Spleen (tissue), 11 donors: ENCODE measurements at regions not wholly inside any gene's neighbourhood (a gene's known extent, or its start where the extent isn't known, plus 50 kb on each side); places are given as distances from the start of the nearest gene placed in this dataset.

Experiments
- DNase-seq: peaks from one replicate; pipeline ENCODE4 v3.0.0-alpha.2; 2020
- H3K27ac ChIP-seq, 8 donors: fragments of 200-600 bp; sonication (generic) in 7 of 8; 1 replicate in 4 of 8; 2 replicates in 4 of 8; pipeline versions ENCODE4 v1.5.0 to v1.8.0; 2016 to 2021; ENCODE audit warnings: inconsistent platforms in 4 of 8, mild to moderate bottlenecking in 4 of 8, moderate library complexity in 1 of 8
- H3K27me3 ChIP-seq, 7 donors: fragments of 200-600 bp; sonication (generic) in 6 of 7; replicated peaks in 1 of 7; 1 replicate in 4 of 7; 2 replicates in 3 of 7; pipeline versions ENCODE4 v1.5.0 to v1.8.0; 2016 to 2021; ENCODE audit warnings: inconsistent platforms in 3 of 7, mild to moderate bottlenecking in 1 of 7
- H3K36me3 ChIP-seq, 6 donors: fragments of 200-600 bp; sonication (generic) in 5 of 6; 1 replicate in 4 of 6; 2 replicates in 2 of 6; pipeline versions ENCODE4 v1.5.0 to v1.8.0; 2016 to 2021; ENCODE audit warnings: inconsistent platforms in 2 of 6
- H3K4me1 ChIP-seq, 6 donors: fragments of 200-600 bp; sonication (generic) in 5 of 6; 1 replicate in 3 of 6; 2 replicates in 3 of 6; pipeline versions ENCODE4 v1.5.0 to v1.8.0; 2016 to 2021; ENCODE audit warnings: inconsistent platforms in 3 of 6
- H3K4me3 ChIP-seq, 8 donors: fragments of 200-600 bp; sonication (generic) in 7 of 8; 1 replicate in 4 of 8; 2 replicates in 4 of 8; pipeline versions ENCODE4 v1.5.0 to v1.8.0; 2016 to 2021; ENCODE audit warnings: inconsistent platforms in 4 of 8, mild to moderate bottlenecking in 4 of 8, moderate library complexity in 2 of 8
- H3K9me3 ChIP-seq, 8 donors: fragments of 200-600 bp; sonication (generic) in 7 of 8; 1 replicate in 4 of 8; 2 replicates in 4 of 8; pipeline versions ENCODE4 v1.5.0 to v1.8.0; 2016 to 2021; ENCODE audit warnings: inconsistent platforms in 4 of 8
- POLR2A ChIP-seq, 3 donors: fragments of 450-650 bp; IDR thresholded peaks; one replicate each; pipeline ENCODE4 v1.5.1; 2017; ENCODE audit warnings: antibody characterized with exemption in 3 of 3, mild to moderate bottlenecking in 1 of 3
- POLR2AphosphoS5 ChIP-seq, 3 donors: sonication (generic); formaldehyde crosslinking; IDR thresholded peaks; one replicate each; pipeline ENCODE4 v1.5.1; 2017; ENCODE audit warnings: antibody characterized with exemption in 3 of 3
- WGBS, 5 donors: extraction: QIAGEN DNeasy Blood & Tissue Kit in 3 of 5; methylation state at CpG; one replicate each; pipeline versions ENCODE4 v1.1.5 to v1.1.7; 2013 to 2018; 5-methylcytosine and 5-hydroxymethylcytosine counted together
- intact Hi-C: fragments of 100-400 bp; cut with DNase I; formaldehyde crosslinking; loops from one replicate; pipeline ENCODE4 v1.15.0; 2023; ENCODE audit warnings: low total_unique reads
- TF ChIP-seq, protein P1 (sequence below), 11 experiments: fragments of 200-600 bp in 7 of 11; fragments of 450-650 bp in 4 of 11; sonication (generic) in 4 of 11; IDR thresholded peaks in 8 of 11; conservative IDR thresholded peaks in 3 of 11; 1 replicate in 7 of 11; 2 replicates in 4 of 11; pipeline versions ENCODE4 v1.4.0 to v1.8.0; 2016 to 2021; ENCODE audit warnings: antibody characterized with exemption in 11 of 11, inconsistent platforms in 4 of 11, mild to moderate bottlenecking in 1 of 11
- donor health status: healthy with polysubstance abuse.
- donor health status: DM: no; HTN: no; CAD: no; lungs with moderate emphysema.
- donor health status: DM: no; HTN: no; CAD: no.
- donor health status: Bipolar disorder and iron deficiency.
- donor health status: healthy.
- donor health status: DM: no; HTN: no; CAD: no.
- donor health status: DM: yes; HTN: yes; CAD: no.

DNA sequence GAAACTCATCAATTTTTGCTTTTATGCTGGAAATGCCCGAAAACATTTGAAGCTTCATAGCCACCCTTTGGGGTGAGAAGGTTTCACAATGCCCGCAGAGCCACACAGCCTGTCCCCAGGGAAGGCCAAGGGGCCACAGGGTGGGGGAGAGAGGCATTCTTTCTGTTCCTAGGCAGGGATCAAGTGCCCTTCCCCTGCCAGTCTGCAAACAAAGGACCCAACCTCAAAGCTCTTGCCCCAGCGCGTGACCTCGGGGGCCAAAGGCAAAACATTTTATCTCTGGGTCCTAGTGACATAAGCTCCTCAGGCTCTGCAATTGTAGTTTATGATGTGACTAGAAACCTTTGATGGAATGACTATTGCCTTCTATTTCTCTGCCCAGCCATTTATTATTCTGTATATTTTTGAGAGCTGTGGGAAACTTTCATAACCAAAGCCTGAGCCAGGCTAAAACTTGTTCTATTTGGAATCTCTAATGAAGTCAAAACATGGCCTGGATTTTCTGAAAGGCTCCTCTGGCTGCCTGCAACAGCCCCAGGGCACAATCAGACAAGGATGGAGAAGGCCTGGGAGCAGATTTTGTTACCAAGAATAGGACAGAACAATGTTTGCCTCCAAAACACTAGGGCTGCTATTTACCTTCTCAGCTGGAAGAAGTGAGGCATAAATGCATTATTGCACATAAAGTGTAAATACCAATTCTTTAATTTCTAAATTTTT is 137.2 kb upstream of the KCTD1 start:
- Histone ChIP-seq H3K4me3 (no peak overlapping the region), H3K4me1 (no peaks in the 10 kb centered on the region), H3K27me3 (no peaks in the 10 kb centered on the region), H3K27ac (no peak overlapping the region), H3K9me3 (no peaks in the 10 kb centered on the region), H3K36me3 (no peaks in the 10 kb centered on the region)
- intact Hi-C loops = no loop called here
- no peak for TF ChIP-seq POLR2A (IDR thresholded peaks at IDR 0.05)
- TF ChIP-seq, protein P1, sequence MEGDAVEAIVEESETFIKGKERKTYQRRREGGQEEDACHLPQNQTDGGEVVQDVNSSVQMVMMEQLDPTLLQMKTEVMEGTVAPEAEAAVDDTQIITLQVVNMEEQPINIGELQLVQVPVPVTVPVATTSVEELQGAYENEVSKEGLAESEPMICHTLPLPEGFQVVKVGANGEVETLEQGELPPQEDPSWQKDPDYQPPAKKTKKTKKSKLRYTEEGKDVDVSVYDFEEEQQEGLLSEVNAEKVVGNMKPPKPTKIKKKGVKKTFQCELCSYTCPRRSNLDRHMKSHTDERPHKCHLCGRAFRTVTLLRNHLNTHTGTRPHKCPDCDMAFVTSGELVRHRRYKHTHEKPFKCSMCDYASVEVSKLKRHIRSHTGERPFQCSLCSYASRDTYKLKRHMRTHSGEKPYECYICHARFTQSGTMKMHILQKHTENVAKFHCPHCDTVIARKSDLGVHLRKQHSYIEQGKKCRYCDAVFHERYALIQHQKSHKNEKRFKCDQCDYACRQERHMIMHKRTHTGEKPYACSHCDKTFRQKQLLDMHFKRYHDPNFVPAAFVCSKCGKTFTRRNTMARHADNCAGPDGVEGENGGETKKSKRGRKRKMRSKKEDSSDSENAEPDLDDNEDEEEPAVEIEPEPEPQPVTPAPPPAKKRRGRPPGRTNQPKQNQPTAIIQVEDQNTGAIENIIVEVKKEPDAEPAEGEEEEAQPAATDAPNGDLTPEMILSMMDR (IDR thresholded peaks at IDR 0.05 in 8 of 11, conservative IDR thresholded peaks at IDR 0.05 in 3 of 11) = no peak
- no peak for TF ChIP-seq POLR2AphosphoS5 (IDR thresholded peaks at IDR 0.05)
- WGBS, 5 donors = 71 to 91% (median 82%) methylated on average over 5 of the region's 5 CpGs
- DNase-seq = no peak

DNA sequence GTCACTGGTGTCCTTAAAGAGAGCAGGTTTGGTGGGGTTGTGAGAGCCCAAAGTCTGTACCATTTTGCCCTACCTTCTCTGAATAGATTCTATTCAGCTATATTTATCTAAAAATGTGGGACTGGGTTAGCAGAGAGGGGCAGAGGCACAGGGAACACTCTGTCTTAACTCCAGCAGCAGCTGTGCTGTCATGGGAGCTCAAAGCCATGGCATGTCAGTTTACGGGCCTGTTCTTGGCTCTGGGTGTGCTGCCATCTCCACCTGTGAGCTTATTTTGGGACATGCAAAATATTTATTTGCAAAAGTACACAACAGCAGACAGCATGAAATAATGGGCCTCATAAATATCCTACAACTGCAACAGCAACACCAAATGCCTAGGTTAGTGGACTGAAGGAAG is 129.6 kb upstream of the KCTD1 start:
- no peaks in the 10 kb centered on the region for H3K9me3 ChIP-seq
- no peak overlapping the region for H3K4me3 ChIP-seq
- intact Hi-C loops = no loop called here
- no peaks in the 10 kb centered on the region for H3K36me3 ChIP-seq
- DNase-seq = no peak
- no peak for TF ChIP-seq POLR2A (IDR thresholded peaks at IDR 0.05)
- TF ChIP-seq, protein P1 (IDR thresholded peaks at IDR 0.05 in 8 of 11, conservative IDR thresholded peaks at IDR 0.05 in 3 of 11) = no peak
- no peak for TF ChIP-seq POLR2AphosphoS5 (IDR thresholded peaks at IDR 0.05)
- 75 to 96% (median 88%) methylated on average over 1 of the region's 1 CpG for WGBS, 5 donors
- H3K27me3 ChIP-seq = no peaks in the 10 kb centered on the region
- no peak overlapping the region for H3K27ac ChIP-seq
- H3K4me1 ChIP-seq = no peaks in the 10 kb centered on the region

DNA sequence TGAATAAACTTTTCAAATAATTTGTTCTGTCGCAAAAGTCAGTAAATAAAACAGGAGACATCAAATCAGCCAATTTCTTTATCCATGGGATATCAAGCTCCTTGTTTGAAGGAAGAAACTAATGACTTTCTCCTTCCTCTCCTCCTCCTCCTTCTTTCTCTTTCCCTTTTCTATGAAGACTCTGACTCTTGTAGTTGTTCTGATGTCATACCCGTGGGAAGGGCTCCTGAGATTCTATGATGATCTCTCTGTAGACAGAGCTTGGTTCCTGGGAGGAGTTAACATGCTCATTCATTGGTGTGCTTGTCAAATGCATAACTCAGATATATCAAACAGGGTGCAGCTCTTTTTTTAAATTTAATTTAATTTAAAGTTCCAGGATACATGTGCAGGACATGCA is 118.7 kb upstream of the KCTD1 start:
- Histone ChIP-seq H3K27me3 (peaks cover 0 to 5% (median 0%) of the 10 kb centered on the region in 7 donors), H3K36me3 (no peaks in the 10 kb centered on the region), H3K27ac (no peak overlapping the region), H3K9me3 (no peaks in the 10 kb centered on the region), H3K4me1 (peaks cover 0 to 4% (median 0%) of the 10 kb centered on the region in 6 donors), H3K4me3 (no peak overlapping the region)
- intact Hi-C loops = no loop called here
- no peak for DNase-seq
- WGBS, 5 donors = 71 to 86% (median 81%) methylated on average over 2 of the region's 2 CpGs
- TF ChIP-seq POLR2A (IDR thresholded peaks at IDR 0.05) = no peak
- TF ChIP-seq, protein P1 (IDR thresholded peaks at IDR 0.05 in 8 of 11, conservative IDR thresholded peaks at IDR 0.05 in 3 of 11) = no peak
- no peak for TF ChIP-seq POLR2AphosphoS5 (IDR thresholded peaks at IDR 0.05)

DNA sequence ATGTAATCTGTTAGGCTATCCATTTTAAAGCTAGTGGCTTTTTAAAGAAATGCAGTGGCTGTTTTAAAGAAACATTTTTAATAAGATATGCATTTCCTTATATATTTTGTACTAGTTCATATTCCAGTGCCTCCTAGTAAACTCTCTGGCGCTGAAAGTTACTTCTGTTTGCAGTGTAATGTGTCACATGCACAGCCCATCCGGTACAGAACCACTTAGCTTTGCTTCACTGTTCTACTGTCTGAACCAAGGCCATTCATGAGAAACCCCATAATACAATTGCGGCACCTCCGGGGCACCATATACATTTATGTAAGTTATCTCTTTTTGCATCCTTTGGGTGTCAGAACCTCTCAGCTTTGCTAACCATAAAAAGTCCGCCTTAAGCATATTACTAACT is 114.6 kb upstream of the KCTD1 start:
- intact Hi-C loops = loop anchor here (5.0 kb wide), 1 partner anchor 69 kb away; no protein-coding TSS in a partner anchor
- no peaks in the 10 kb centered on the region for H3K36me3 ChIP-seq

More for the DNA sequence above, 114.6 kb upstream of the KCTD1 start:
- DNase-seq = no peak
- WGBS, 5 donors = 53 to 67% (median 60%) methylated on average over 5 of the region's 5 CpGs
- Histone ChIP-seq H3K9me3 (no peaks in the 10 kb centered on the region), H3K4me1 (peaks cover 0 to 6% (median 2%) of the 10 kb centered on the region in 6 donors), H3K27ac (no peak overlapping the region), H3K27me3 (peaks cover 0 to 39% (median 5%) of the 10 kb centered on the region in 7 donors), H3K4me3 (no peak overlapping the region)
- TF ChIP-seq POLR2A (IDR thresholded peaks at IDR 0.05) (no peak), POLR2AphosphoS5 (IDR thresholded peaks at IDR 0.05) (no peak)
- TF ChIP-seq, protein P1 (IDR thresholded peaks at IDR 0.05 in 8 of 11, conservative IDR thresholded peaks at IDR 0.05 in 3 of 11) = no peak
